Left hindlimb (tissue), 1 donor: ENCODE measurements at regions not wholly inside any gene's neighbourhood (a gene's known extent, or its start where the extent isn't known, plus 50 kb on each side); places are given as distances from the start of the nearest gene placed in this dataset.
"Not testable (repeated sequence)": the region's sequence is repeated elsewhere in the genome, so short reads cannot be mapped to it uniquely, and the experiment has no call there.

ENCODE experiments used
- DNase-seq: peaks from one replicate; pipeline ENCODE4 v3.0.0-alpha.2; 2018

DNA sequence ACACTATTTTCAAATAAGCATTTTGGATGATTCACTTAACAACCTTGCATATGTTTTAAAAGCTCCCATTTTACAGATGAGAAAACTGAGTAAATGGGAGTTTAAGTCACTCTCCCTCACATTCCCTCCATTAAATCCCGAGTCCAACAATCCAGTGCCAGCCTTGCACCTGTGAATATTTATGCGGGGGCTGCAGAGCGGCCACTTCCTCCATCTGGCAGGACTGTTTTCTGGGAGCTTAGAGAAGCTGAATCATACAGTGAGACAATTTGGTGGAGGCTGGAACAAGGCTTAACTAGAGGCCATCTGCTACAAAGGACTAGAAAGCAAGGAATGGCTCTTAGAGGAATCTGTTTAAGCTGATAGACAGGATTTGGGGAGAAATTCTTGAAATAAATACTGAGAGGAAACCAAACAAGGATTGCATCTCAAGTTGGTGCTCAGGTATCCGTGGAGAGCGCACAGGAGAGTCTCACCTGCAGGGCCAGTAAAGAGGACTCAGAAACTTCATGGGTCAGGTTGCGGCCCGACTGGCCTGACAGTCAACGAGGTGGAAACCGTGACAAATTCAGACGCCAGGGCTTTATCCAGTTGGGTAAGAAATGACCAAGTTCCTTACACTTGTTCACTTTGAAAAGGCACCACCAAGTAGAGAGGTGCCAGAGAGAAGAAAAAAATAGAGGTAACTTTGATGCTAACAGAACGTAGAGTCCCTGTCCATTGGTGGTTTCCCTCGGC, 478.5 kb downstream of the QKI start:
- DNase-seq: no peak

DNA sequence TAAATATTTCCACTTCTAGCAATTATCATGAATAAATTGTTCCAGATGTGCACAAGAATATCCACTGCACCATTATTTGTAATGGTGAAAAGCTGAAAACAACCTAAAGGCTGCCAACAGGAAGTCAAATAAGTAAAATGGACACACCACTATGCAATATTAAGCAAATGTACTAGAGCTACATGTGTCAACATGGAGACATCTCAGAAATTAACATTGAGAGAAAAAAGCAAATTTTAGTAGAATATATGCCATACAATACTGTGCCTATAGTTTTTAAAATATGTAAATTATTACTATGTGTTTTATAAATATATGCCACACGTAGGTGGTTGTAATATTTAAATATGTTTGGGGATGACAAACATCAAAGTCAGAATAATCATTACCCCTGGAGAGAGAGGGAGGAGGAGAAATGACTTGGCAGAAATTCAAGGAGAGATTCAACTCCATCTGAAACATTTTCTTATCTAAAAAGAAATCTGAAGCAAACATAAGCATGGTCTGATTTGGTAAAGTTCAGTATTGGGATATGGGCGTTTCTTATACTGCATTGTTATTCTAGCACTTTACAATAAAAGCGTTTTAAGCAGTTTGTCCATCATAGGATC, 475.5 kb downstream of the QKI start:
- DNase-seq: no peak

DNA sequence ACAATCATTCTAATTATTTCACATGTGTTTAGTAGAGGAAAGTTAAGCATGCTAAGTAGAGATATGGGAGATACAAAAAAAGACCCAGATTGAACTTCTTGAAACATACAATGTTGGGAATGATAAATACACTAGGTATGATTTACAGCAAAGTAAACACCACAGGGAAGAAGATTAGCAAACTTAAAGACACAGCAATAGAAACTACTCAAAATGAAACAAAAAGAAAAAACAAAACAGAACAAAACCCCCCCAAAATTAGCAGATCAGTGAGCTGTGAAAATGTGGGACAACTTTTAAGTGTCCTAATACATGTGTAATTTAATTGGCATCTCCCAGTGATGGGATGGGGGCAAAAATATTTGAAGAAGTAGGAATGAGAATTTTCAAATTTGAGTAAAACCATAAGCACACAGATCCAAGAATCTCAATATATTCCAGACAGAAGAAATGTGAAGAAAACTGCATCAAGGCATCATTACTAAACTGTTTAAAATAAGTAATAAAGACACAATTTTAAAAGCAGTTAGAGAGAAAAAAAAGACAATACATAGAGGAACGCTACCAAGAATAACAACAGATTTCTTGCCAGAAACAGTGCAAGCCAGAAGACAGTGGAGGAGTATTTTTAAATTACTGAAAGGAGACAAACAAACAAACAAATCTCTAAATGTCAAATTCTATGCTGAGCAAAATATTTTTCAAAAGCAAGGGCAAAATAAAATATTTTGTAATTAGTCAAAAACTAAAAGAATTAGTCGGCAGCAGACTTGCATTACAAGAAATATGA, 473.7 kb downstream of the QKI start:
- DNase-seq: no peak

DNA sequence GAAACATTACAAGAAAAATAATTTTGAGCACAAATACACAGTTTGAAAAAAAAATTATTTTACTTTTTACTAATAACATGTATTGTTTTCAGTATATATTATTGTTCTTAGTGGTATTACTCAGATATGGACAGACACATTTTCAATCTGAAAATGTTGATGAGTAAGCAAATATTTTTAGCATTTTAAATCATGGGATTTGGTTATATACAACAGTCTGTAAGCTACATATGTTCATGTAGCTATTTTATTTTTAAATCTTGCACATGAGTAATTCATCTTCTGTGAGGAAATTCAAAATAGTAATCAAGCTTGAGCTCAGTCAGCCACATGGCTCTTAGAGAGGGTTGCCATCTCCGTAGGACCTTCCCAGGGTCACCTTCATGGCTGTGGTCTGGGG, 471.9 kb downstream of the QKI start:
- DNase-seq: no peak

DNA sequence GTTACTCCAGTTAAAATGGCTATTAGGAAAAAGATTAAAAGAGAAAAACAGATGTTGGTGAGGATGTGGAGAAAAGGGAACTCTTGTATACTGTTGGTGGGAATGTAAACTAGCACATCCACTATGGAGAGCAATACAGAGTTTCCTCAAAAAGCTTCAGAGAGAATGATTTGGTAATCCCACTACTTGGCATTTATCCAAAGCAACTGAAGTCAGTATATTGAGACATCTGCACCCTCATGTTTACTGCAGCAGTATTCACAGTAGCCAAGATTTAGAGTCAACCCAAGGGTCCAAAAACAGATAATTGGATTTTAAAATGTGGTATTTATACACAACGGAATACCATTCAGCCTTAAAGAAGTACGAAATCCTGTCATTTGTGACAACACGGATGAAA, 469.5 kb downstream of the QKI start:
- DNase-seq: no peak

DNA sequence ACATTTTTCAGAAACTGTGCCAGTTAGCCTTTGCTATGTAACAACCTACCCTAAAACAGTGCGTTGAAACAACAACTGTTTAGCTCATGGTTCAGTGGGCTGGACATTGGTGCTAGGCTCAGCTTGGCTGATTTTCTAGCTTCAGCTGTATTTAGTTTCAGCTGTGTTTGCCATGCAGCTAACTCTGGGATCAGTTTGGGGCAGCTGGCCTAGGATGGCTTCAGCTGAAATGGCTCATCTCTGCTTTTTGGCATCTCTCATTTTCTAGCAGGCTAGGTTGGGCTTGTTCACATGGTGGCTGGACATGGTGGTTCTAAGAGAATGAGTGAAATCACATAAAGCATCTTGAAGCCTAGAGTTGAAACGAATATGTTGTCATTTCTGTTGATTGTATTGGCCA, 464.2 kb downstream of the QKI start:
- no peak for DNase-seq

DNA sequence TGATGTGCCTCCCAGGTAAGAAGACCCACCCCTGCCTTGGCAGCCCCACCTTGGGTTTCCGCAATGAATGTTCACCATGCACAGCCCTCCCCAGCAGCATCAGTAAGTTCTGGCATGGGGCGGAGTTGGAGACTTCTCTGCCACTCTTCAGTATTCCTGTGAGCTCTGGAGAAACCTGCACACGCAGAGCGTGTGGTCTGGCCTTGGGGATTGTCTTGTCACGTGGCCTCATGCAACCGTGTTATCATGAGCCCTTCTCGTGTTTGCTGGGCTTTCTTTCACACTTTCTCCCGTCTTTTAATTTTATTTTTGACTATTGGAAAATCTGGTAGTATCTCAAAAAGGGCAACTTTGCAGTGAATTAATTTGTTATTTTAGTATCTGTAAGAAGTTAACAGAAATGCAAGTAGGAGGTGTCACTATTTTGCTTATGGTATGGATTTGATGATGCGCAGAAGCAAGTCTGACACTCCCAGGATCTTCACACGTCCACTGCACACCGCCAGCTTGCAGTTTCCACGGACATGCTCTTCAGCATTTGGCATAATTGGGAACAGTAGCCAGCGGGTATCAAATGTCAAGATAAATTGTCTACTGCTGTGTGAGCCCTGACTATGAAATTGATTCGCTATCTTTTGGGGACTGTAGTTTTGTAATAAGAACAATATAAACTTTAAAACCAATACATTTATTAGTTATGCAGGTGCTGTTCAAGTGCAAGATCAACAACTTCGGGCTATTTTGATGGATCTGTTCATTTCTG, 463.5 kb downstream of the QKI start:
- no peak for DNase-seq

DNA sequence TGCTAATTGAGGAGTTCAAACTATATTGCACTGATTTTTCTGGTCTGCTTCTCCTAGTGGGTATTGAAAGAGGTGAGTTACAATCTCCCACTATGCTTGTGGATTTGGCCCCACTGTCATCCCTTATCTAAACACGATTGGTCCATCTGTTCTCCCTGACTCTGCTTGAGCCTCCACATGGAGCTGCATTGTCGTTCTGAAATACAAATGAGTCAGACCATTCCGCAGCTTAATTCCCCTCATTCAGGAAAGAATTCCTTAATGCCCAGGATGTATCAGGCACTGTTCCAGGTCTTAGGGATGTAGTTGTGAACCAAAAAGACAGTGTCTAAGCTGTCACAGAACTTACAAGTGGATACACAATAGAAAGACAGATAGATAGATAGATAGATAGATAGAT, 461.9 kb downstream of the QKI start:
- no peak for DNase-seq

DNA sequence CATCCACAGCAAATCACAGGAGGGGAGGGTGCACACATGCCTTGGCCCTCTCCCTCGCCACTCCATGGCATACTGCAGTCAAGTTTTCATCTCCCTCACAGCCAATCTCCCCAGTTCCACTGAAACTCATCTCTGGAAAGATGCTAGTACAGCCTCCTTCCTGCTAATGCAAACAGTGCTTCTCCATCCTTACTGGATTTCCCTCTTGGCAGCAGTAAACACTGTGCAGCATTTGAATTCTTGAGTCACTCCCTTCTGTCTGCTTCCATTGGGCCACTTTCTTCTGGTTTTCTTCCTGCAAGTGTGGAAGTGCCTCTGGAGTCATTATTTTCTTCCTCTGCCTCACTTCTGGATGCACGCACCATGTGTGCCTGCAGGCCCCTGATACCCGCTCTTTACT, 460.3 kb downstream of the QKI start:
- DNase-seq: no peak

DNA sequence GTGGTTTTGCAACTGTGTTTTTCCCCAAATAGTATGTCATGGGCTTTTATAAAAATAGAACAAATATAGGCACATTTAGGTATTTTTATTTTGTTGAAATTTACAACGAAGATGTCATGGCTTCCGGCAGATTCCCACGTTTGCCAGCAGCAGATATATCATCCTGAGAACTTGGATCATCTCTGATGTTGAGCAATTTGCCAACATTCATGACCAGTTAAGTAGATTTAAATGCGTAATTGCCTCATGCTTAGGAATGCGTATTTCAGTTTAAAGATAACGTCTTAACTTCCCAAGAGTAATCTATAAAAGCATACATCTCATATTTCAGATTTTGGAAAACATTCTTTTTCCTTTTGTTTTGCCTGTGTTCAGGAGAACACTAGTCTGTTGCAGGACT, 457.8 kb downstream of the QKI start:
- no peak for DNase-seq

DNA sequence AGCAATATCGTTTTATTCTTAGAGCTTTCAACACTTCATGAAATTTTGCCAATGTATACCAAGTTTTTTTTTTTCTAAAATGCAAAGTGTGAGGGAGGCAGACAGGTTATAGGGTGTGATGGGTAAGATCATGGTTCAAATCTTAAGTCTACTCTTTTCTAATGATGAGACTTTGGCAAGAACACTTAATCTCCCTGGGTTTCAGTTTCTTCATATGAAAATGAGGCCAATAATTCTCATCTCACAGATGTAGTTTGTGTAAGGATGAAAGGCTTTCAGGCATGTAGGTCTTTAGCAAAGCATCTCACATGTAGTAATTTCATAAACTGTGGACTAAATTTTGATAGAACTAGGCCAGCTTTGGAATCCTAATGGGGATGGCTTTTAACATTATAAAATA, 457.1 kb downstream of the QKI start:
- no peak for DNase-seq

DNA sequence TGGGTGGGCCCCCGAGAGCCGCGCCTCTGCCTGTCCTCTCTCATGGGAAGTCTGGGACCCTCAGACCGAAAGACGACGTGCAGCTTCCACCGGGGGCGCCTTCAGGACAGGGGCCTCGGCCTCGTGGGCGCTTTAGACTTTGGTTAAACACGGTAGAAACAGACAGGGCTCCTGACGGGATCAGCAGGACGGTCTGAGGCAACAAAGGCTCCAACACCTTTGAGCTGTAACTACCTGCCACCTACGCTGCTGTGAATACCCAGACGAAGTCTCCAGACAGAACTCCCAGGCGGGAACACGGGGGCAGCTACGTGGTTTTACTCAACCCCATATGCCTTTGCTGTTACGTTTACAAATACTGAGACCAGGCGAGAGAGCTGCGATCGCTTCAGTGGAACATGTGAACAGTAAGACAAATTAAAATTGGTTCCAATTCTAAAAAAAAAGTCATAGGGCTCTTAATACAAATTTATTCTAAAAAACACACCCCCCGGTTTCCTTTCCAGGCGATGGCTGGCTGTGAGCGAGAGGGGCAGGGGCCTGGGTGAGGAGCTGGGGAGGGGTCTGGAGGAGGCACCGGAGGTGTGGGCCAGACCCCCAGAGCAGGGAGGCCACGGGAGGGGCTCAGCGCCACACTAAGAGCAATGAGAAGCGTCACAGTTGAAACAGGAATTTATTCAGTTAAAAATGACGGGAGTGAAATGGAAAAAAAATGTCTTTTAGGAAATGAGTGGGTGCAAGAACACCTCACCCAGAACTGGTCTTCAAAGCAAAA, 453.2 kb downstream of the QKI start:
- DNase-seq: no peak

DNA sequence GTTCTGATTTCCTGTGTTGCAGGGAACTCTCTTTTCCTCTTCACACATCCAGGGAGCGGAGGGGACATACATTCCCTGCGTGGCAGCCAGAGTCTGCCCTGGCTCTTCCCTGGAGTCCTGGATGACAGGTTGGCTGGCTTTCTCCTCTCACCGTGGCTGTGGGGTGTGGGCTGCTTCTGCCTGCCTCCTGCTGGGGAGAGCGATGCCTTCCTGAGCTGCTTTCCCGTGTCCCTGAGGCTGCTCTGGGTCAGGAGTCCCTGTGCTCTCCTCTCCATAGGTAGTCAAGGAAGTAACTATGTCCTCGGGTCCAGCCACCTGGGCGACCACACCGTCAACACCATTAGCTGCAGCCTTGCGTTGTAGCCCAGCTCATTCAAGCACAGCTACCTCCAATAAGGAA, 451.7 kb downstream of the QKI start:
- no peak for DNase-seq

DNA sequence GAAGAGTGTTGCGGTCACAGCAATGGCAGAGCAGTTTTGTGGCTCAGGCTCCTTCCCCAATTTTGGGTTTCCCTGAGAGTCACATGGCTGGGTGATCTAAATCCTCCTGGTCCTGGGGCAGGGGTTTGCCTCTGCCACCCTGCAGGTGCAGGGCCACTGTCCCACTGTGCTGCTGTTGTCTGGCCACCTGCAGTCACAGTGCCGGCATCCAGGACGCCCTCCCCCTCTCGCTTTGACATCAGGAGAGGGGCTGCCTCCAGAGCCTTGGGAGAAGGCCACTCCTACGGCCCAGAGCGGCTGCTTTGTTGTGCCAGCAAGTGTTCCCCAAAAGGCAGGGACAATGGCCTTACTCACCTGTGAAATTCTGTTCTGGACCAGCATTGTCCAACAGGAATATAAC, 449.0 kb downstream of the QKI start:
- no peak for DNase-seq

DNA sequence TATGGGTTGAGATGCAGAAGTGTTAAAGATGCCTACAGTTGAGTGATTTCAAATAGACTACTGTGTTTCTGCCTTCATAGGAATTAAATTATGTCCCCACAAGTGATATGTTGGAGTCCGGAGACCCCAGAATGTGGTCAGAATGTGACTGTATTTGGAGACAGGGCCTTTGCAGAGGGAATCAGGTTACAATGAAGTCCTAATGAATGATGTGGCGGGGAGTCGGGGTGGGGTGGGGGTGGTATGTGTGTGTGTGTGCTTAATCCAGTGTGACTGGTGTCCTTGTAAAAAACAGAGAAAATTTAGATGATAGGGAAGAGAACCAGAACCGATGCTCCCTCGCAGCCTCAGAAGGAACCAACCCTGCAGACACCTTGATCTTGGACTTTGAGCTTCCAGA, 448.2 kb downstream of the QKI start:
- no peak for DNase-seq

DNA sequence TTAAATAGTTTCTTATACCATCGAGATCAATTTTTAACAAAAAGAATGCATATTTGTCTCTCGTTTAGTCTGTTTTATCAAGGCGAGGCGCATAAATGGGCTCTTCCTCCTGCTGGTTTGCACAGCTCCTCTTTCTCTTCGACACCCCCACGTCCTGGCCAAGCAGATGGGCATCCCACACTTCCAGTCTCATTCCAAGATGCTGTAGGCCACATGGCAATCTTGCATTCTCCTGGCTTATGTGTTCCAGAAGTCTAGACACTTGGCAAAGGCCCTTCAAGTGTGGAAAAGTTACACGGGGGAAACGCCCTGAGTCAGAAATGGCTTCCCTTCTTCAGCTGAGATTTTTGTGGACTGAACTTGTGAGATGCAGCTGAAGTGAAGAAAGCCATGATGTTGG, 447.1 kb downstream of the QKI start:
- no peak for DNase-seq

DNA sequence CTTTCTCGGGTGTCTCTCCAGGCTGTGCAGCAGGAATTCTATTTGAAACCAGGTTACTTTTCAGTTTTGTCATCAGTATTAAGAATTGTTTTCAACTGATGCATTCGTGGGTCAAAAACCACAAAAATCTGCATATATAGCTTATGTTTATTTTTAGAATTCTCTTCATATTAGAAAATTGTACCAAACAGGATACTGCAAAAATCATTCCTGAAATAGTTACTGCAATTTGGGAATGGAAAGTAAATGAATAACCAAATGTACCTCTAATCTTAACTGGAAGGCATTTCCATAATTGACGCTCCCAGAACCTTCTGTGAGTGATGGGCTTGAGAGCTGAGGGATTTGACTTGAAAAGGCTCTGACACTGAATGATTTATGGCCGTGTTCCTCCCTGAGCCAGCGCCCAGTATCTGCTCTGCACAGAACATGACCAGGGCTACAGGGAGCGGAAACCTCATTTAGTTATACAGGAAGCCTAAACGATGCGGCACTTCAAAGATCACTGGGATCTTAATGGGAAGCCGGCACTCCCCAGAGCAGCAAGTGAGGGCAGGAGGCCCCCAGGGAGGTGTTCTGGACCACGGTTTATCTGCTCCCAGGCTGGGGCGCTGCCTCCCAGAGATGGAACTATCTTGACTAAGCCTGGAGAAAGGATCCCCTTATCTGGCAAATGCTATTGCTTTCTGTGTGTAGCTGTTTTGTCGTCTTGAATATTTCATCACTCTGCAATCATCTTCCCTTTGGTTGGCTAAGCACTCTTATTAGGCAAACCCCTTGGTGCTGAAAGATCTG, 446.0 kb downstream of the QKI start:
- DNase-seq: no peak

DNA sequence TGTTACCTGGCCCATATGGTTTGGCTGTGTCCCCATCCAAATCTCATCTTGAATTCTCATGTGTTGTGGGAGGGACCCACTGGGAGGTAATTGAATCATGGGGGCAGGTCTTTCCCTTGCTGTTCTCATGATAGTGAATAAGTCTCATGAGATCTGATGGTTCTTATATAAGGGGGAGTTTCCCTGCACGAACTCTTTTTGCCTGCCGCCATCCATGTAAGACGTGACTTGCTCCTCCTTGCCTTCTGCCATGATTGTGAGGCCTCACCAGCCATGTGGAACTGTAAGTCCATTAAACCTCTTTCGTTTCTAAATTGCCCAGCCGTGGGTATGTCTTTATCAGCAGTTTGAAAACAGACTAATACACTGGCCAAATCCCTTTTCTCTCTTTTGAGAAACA, 444.4 kb downstream of the QKI start:
- DNase-seq: not testable (repeated sequence)

DNA sequence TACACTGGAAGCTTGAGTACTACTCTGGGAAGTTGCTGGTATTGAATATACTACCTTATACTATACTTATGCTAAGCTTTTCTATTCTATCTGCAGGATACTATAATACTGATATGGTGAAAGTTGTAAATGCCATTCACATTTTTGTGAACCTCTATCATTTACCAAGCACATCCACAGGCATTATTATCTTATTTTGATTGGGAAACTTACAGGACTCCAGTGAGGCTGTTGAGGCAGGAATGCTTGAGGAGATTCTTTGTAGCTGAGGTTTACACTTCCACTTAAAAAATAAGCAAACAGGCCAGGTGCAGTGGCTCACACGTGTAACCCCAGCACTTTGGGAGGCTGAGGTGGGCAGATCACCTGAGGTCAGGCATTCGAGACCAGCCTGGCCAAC, 442.9 kb downstream of the QKI start:
- DNase-seq: no peak

DNA sequence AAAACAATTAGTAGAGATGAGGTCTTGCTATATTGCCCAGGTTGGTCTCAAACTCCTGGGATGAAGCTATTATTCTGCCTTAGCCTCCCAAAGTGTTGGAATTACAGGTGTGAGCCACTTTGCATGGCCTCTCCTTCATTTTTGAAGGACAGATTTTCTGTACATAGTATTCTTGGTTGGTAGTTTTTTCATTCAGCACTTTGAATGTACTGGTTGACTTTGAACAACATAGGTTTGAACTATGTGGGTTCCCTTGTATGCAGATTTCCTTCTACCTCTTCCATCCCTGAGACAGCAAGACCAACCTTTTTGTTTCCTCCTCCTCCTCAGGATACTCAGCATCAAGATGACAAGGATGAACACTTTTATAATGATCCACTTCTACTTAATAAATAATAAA, 436.4 kb downstream of the QKI start:
- DNase-seq: no peak

DNA sequence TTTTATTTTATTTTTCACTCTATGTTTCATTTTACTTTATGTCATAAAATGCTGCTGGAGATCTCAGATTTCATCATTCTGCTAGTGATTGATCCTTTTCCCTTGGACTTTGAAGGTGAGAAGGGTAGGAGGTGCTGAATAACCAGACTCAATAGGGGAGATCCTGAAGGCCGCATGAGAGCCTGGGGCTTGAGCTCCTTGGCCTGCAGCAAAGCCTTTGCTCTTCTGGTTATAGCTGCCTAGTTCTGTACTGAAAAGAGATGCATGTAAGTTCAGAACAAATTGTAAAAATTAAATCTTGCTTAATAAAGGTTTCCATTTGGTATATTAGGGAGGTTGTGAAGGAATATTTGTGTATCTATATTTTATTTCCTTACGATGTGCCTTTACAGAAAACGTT, 430.2 kb downstream of the QKI start:
- no peak for DNase-seq

DNA sequence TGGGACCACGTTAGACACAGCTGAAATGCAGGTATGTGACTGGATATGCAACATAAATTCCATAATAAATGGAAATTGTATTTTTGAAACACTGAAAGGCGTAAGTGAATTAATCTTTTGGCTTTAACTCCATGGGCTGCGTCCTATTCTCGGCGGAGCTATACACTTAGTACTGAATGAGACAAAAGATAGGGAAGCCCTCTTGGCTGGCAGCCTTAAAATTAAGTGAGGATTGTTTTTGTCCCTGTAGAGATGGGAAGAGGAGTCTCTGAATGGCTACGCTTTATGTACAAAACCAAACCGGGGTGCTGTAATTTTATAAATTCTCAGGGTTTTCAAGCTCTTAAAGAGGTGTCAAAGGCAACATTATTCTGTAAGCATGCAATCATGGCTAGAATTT, 429.8 kb downstream of the QKI start:
- no peak for DNase-seq
